GM23338 (cell line): ENCODE measurements at regions not wholly inside any gene's neighbourhood (a gene's known extent, or its start where the extent isn't known, plus 50 kb on each side); places are given as distances from the start of the nearest gene placed in this dataset.

Source experiments
- ATAC-seq: fragments of 200-7000 bp; cut with Tn5 transposase; 3 replicates; pipeline ENCODE4 v1.9.1; 2020
- DNase-seq: peaks from one replicate; pipeline ENCODE4 v3.0.0-alpha.2; 2015; ENCODE audit warnings: low spot score
- H2AFZ ChIP-seq: fragments of 200-600 bp; sonication (generic); 2 replicates; pipeline ENCODE4 v1.8.0; 2016; ENCODE audit warnings: antibody characterized with exemption, mild to moderate bottlenecking, moderate library complexity
- H3F3A ChIP-seq: fragments of 200-600 bp; sonication (generic); replicated peaks from 2 replicates; pipeline ENCODE4 v1.8.0; 2017; ENCODE audit warnings: antibody characterized with exemption, mixed run types, low read depth
- H3K27ac ChIP-seq: fragments of 200-600 bp; sonication (generic); 2 replicates; pipeline ENCODE4 v1.6.1; 2016; ENCODE audit warnings: low read depth
- H3K27me3 ChIP-seq: fragments of 200-600 bp; sonication (generic); 2 replicates; pipeline ENCODE4 v1.8.0; 2016; ENCODE audit warnings: mild to moderate bottlenecking, mixed run types, moderate library complexity; ENCODE audit not compliant: insufficient read depth
- H3K36me3 ChIP-seq: fragments of 200-600 bp; sonication (generic); 2 replicates; pipeline ENCODE4 v1.8.0; 2016; ENCODE audit warnings: mild to moderate bottlenecking; ENCODE audit not compliant: insufficient read depth
- H3K4me1 ChIP-seq: fragments of 200-600 bp; sonication (generic); 2 replicates; pipeline ENCODE4 v1.8.0; 2016; ENCODE audit warnings: mild to moderate bottlenecking, moderate library complexity; ENCODE audit not compliant: insufficient read depth
- H3K4me2 ChIP-seq: fragments of 200-600 bp; sonication (generic); 2 replicates; pipeline ENCODE4 v1.7.1; 2017; ENCODE audit warnings: mixed run types
- H3K4me3 ChIP-seq: fragments of 200-600 bp; sonication (generic); 2 replicates; pipeline ENCODE4 v1.6.1; 2016; ENCODE audit warnings: mixed run types
- H3K79me2 ChIP-seq: fragments of 200-600 bp; sonication (generic); replicated peaks from 2 replicates; pipeline ENCODE4 v1.8.0; 2017; ENCODE audit warnings: mild to moderate bottlenecking; ENCODE audit not compliant: insufficient read depth
- H3K9me2 ChIP-seq: fragments of 200-600 bp; sonication (generic); 2 replicates; pipeline ENCODE4 v1.8.0; 2017; ENCODE audit not compliant: insufficient read depth
- H4K20me1 ChIP-seq: fragments of 200-600 bp; sonication (generic); replicated peaks from 2 replicates; pipeline ENCODE4 v1.8.0; 2017; ENCODE audit warnings: mild to moderate bottlenecking; ENCODE audit not compliant: insufficient read depth
- H3K27ac Mint-ChIP-seq: 2 replicates; pipeline ENCODE4 v1.8.0; 2020; ENCODE audit warnings: inconsistent platforms, mild to moderate bottlenecking, moderate library complexity, mixed read lengths
- H3K27me3 Mint-ChIP-seq: 3 replicates; pipeline ENCODE4 v1.8.0; 2022; ENCODE audit warnings: low read depth, mild to moderate bottlenecking, moderate library complexity, mixed read lengths, inconsistent platforms; ENCODE audit not compliant: insufficient read depth, poor library complexity
- H3K36me3 Mint-ChIP-seq: 3 replicates; pipeline ENCODE4 v1.8.0; 2021; ENCODE audit warnings: low read depth, mild to moderate bottlenecking, inconsistent platforms, moderate library complexity, mixed read lengths
- H3K4me1 Mint-ChIP-seq: 3 replicates; pipeline ENCODE4 v1.8.0; 2020; ENCODE audit warnings: mild to moderate bottlenecking, inconsistent platforms, mixed read lengths
- H3K4me3 Mint-ChIP-seq: 3 replicates; pipeline ENCODE4 v1.8.0; 2021; ENCODE audit warnings: moderate library complexity, mild to moderate bottlenecking, inconsistent platforms, mixed read lengths
- H3K9me3 Mint-ChIP-seq: 3 replicates; pipeline ENCODE4 v1.8.0; 2020; ENCODE audit warnings: moderate library complexity, mild to moderate bottlenecking, inconsistent platforms, mixed read lengths
- CREB1 ChIP-seq: fragments of 250-450 bp; sonication (Bioruptor Pico); IDR thresholded peaks from 2 replicates; pipeline ENCODE4 v1.5.0; 2020; ENCODE audit warnings: low read depth, mild to moderate bottlenecking, moderate library complexity
- EZH2 ChIP-seq: fragments of 200-600 bp; sonication (generic); IDR thresholded peaks from one replicate; pipeline ENCODE4 v1.8.0; 2017; ENCODE audit warnings: antibody characterized with exemption, mild to moderate bottlenecking, low read depth; ENCODE audit not compliant: unreplicated experiment
- EZH2phosphoT487 ChIP-seq: fragments of 200-600 bp; sonication (generic); IDR thresholded peaks from one replicate; pipeline ENCODE4 v1.8.1; 2018; ENCODE audit warnings: antibody characterized with exemption; ENCODE audit not compliant: unreplicated experiment
- JUNB ChIP-seq: IDR thresholded peaks from one replicate; pipeline ENCODE4 v1.6.1; 2016; ENCODE audit warnings: antibody characterized with exemption; ENCODE audit not compliant: unreplicated experiment
- NANOG ChIP-seq: IDR thresholded peaks from 2 replicates; pipeline ENCODE4 v1.6.1; 2016; ENCODE audit warnings: antibody characterized with exemption, borderline replicate concordance
- POLR2AphosphoS5 ChIP-seq: IDR thresholded peaks from 2 replicates; pipeline ENCODE4 v1.6.1; 2016; ENCODE audit warnings: antibody characterized with exemption, low read depth
- STAT1 ChIP-seq: IDR thresholded peaks from one replicate; pipeline ENCODE4 v1.6.1; 2016; ENCODE audit warnings: antibody characterized with exemption; ENCODE audit not compliant: unreplicated experiment
- ZNF114 ChIP-seq: fragments of 250-450 bp; sonication (Bioruptor Pico); IDR thresholded peaks from 2 replicates; pipeline ENCODE4 v1.5.0; 2020; ENCODE audit warnings: mild to moderate bottlenecking, moderate library complexity
- ZNF331 ChIP-seq: fragments of 250-450 bp; sonication (Bioruptor Pico); IDR thresholded peaks from 2 replicates; pipeline ENCODE4 v1.5.0; 2020; ENCODE audit warnings: low read depth, mild to moderate bottlenecking, moderate library complexity
- TF ChIP-seq, protein P1 (sequence below): IDR thresholded peaks from one replicate; pipeline ENCODE4 v1.6.1; 2018; ENCODE audit warnings: antibody characterized with exemption; ENCODE audit not compliant: unreplicated experiment
- TF ChIP-seq, protein P2 (sequence below): IDR thresholded peaks from 2 replicates; pipeline ENCODE4 v1.6.1; 2016; ENCODE audit warnings: antibody characterized with exemption
- TF ChIP-seq, protein P3 (sequence below), 2 experiments: fragments of 200-600 bp in 1 of 2; sonication (generic) in 1 of 2; conservative IDR thresholded peaks; 2 replicates each; pipeline versions ENCODE4 v1.5.1 to v1.6.1; 2016 to 2017; ENCODE audit warnings: antibody characterized with exemption in 2 of 2, low read depth in 2 of 2, mild to moderate bottlenecking in 2 of 2, moderate library complexity in 1 of 2
- TF ChIP-seq, protein P4 (sequence below): fragments of 250-450 bp; sonication (Bioruptor Pico); IDR thresholded peaks from 2 replicates; pipeline ENCODE4 v1.5.0; 2020; ENCODE audit warnings: mild to moderate bottlenecking, moderate library complexity

GRCh38 chr2:16314001-16314400 is 351.6 kb downstream of the CYRIA start:
- H3K4me3 ChIP-seq = no peak overlapping the region
- no peak overlapping the region for H2AFZ ChIP-seq
- Mint-ChIP-seq H3K4me1 (peaks cover 10% of the 10 kb centered on the region), H3K36me3 (no peaks in the 10 kb centered on the region), H3K27ac (no peak overlapping the region), H3K27me3 (peaks cover 5% of the 10 kb centered on the region), H3K9me3 (no peaks in the 10 kb centered on the region), H3K4me3 (no peak overlapping the region)
- H4K20me1 ChIP-seq = no peaks in the 10 kb centered on the region
- no peak overlapping the region for H3K4me2 ChIP-seq
- TF ChIP-seq JUNB = no peak
- TF ChIP-seq EZH2phosphoT487 = no peak
- no peak for TF ChIP-seq POLR2AphosphoS5
- TF ChIP-seq ZNF114 (CRISPR knock-in tag) = no peak
- TF ChIP-seq CREB1 = no peak
- TF ChIP-seq, protein P1, sequence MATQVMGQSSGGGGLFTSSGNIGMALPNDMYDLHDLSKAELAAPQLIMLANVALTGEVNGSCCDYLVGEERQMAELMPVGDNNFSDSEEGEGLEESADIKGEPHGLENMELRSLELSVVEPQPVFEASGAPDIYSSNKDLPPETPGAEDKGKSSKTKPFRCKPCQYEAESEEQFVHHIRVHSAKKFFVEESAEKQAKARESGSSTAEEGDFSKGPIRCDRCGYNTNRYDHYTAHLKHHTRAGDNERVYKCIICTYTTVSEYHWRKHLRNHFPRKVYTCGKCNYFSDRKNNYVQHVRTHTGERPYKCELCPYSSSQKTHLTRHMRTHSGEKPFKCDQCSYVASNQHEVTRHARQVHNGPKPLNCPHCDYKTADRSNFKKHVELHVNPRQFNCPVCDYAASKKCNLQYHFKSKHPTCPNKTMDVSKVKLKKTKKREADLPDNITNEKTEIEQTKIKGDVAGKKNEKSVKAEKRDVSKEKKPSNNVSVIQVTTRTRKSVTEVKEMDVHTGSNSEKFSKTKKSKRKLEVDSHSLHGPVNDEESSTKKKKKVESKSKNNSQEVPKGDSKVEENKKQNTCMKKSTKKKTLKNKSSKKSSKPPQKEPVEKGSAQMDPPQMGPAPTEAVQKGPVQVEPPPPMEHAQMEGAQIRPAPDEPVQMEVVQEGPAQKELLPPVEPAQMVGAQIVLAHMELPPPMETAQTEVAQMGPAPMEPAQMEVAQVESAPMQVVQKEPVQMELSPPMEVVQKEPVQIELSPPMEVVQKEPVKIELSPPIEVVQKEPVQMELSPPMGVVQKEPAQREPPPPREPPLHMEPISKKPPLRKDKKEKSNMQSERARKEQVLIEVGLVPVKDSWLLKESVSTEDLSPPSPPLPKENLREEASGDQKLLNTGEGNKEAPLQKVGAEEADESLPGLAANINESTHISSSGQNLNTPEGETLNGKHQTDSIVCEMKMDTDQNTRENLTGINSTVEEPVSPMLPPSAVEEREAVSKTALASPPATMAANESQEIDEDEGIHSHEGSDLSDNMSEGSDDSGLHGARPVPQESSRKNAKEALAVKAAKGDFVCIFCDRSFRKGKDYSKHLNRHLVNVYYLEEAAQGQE = no peak
- TF ChIP-seq, protein P2, sequence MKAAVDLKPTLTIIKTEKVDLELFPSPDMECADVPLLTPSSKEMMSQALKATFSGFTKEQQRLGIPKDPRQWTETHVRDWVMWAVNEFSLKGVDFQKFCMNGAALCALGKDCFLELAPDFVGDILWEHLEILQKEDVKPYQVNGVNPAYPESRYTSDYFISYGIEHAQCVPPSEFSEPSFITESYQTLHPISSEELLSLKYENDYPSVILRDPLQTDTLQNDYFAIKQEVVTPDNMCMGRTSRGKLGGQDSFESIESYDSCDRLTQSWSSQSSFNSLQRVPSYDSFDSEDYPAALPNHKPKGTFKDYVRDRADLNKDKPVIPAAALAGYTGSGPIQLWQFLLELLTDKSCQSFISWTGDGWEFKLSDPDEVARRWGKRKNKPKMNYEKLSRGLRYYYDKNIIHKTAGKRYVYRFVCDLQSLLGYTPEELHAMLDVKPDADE = no peak
- TF ChIP-seq STAT1 = no peak
- TF ChIP-seq, protein P3, sequence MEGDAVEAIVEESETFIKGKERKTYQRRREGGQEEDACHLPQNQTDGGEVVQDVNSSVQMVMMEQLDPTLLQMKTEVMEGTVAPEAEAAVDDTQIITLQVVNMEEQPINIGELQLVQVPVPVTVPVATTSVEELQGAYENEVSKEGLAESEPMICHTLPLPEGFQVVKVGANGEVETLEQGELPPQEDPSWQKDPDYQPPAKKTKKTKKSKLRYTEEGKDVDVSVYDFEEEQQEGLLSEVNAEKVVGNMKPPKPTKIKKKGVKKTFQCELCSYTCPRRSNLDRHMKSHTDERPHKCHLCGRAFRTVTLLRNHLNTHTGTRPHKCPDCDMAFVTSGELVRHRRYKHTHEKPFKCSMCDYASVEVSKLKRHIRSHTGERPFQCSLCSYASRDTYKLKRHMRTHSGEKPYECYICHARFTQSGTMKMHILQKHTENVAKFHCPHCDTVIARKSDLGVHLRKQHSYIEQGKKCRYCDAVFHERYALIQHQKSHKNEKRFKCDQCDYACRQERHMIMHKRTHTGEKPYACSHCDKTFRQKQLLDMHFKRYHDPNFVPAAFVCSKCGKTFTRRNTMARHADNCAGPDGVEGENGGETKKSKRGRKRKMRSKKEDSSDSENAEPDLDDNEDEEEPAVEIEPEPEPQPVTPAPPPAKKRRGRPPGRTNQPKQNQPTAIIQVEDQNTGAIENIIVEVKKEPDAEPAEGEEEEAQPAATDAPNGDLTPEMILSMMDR (conservative IDR thresholded peaks at IDR 0.05; ENCODE audit: low read depth in 2 of 2) = no peak
- TF ChIP-seq NANOG = no peak
- TF ChIP-seq, protein P4, sequence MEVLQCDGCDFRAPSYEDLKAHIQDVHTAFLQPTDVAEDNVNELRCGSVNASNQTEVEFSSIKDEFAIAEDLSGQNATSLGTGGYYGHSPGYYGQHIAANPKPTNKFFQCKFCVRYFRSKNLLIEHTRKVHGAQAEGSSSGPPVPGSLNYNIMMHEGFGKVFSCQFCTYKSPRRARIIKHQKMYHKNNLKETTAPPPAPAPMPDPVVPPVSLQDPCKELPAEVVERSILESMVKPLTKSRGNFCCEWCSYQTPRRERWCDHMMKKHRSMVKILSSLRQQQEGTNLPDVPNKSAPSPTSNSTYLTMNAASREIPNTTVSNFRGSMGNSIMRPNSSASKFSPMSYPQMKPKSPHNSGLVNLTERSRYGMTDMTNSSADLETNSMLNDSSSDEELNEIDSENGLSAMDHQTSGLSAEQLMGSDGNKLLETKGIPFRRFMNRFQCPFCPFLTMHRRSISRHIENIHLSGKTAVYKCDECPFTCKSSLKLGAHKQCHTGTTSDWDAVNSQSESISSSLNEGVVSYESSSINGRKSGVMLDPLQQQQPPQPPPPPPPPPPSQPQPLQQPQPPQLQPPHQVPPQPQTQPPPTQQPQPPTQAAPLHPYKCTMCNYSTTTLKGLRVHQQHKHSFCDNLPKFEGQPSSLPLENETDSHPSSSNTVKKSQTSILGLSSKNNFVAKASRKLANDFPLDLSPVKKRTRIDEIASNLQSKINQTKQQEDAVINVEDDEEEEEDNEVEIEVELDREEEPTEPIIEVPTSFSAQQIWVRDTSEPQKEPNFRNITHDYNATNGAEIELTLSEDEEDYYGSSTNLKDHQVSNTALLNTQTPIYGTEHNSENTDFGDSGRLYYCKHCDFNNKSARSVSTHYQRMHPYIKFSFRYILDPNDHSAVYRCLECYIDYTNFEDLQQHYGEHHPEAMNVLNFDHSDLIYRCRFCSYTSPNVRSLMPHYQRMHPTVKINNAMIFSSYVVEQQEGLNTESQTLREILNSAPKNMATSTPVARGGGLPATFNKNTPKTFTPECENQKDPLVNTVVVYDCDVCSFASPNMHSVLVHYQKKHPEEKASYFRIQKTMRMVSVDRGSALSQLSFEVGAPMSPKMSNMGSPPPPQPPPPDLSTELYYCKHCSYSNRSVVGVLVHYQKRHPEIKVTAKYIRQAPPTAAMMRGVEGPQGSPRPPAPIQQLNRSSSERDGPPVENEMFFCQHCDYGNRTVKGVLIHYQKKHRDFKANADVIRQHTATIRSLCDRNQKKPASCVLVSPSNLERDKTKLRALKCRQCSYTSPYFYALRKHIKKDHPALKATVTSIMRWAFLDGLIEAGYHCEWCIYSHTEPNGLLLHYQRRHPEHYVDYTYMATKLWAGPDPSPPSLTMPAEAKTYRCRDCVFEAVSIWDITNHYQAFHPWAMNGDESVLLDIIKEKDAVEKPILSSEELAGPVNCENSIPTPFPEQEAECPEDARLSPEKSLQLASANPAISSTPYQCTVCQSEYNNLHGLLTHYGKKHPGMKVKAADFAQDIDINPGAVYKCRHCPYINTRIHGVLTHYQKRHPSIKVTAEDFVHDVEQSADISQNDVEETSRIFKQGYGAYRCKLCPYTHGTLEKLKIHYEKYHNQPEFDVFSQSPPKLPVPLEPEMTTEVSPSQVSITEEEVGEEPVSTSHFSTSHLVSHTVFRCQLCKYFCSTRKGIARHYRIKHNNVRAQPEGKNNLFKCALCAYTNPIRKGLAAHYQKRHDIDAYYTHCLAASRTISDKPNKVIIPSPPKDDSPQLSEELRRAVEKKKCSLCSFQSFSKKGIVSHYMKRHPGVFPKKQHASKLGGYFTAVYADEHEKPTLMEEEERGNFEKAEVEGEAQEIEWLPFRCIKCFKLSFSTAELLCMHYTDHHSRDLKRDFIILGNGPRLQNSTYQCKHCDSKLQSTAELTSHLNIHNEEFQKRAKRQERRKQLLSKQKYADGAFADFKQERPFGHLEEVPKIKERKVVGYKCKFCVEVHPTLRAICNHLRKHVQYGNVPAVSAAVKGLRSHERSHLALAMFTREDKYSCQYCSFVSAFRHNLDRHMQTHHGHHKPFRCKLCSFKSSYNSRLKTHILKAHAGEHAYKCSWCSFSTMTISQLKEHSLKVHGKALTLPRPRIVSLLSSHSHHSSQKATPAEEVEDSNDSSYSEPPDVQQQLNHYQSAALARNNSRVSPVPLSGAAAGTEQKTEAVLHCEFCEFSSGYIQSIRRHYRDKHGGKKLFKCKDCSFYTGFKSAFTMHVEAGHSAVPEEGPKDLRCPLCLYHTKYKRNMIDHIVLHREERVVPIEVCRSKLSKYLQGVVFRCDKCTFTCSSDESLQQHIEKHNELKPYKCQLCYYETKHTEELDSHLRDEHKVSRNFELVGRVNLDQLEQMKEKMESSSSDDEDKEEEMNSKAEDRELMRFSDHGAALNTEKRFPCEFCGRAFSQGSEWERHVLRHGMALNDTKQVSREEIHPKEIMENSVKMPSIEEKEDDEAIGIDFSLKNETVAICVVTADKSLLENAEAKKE (CRISPR knock-in tag) = no peak
- TF ChIP-seq EZH2 = no peak
- TF ChIP-seq ZNF331 (CRISPR knock-in tag) = no peak
- no peaks in the 10 kb centered on the region for H3K36me3 ChIP-seq
- no peaks in the 10 kb centered on the region for H3F3A ChIP-seq
- H3K27ac ChIP-seq = no peak overlapping the region
- no peaks in the 10 kb centered on the region for H3K27me3 ChIP-seq
- no peaks in the 10 kb centered on the region for H3K4me1 ChIP-seq
- H3K79me2 ChIP-seq = no peaks in the 10 kb centered on the region
- H3K9me2 ChIP-seq = no peaks in the 10 kb centered on the region
- no peak for ATAC-seq
- DNase-seq = no peak
